Astrocyte (in vitro differentiated cells and primary cell): ENCODE measurements at regions not wholly inside any gene's neighbourhood (a gene's known extent, or its start where the extent isn't known, plus 50 kb on each side); places are given as distances from the start of the nearest gene placed in this dataset.

ENCODE experiments used
- DNase-seq: peaks from one replicate; pipeline ENCODE4 v3.0.0-alpha.2; 2010; ENCODE audit warnings: low read depth
- FAIRE-seq: peaks from 2 replicates; lab custom pipeline; 2011; peaks lifted over from hg19 to GRCh38; lab: Jason Lieb, UNC
- H2AFZ ChIP-seq: 2 replicates; pipeline ENCODE4 v1.6.0; 2012; ENCODE audit warnings: low read depth, low read length, inconsistent platforms
- H3K27ac ChIP-seq: 2 replicates; pipeline ENCODE4 v1.5.1; 2011; ENCODE audit warnings: low read depth, low read length, inconsistent platforms
- H3K27me3 ChIP-seq: 2 replicates; pipeline ENCODE4 v1.6.0; 2011; ENCODE audit warnings: low read length, inconsistent platforms; ENCODE audit not compliant: insufficient read depth
- H3K36me3 ChIP-seq: 2 replicates; pipeline ENCODE4 v1.5.1; 2011; ENCODE audit warnings: low read length, inconsistent platforms; ENCODE audit not compliant: insufficient read depth
- H3K4me1 ChIP-seq: 2 replicates; pipeline ENCODE4 v1.5.1; 2011; ENCODE audit warnings: low read length, inconsistent platforms; ENCODE audit not compliant: insufficient read depth
- H3K4me2 ChIP-seq: 2 replicates; pipeline ENCODE4 v1.6.0; 2012; ENCODE audit warnings: low read length, inconsistent platforms
- H3K4me3 ChIP-seq: 2 replicates; pipeline ENCODE4 v1.5.1; 2011; ENCODE audit warnings: low read depth, mild to moderate bottlenecking, low read length, inconsistent platforms; ENCODE audit not compliant: insufficient read depth
- H3K79me2 ChIP-seq: 2 replicates; pipeline ENCODE4 v1.6.0; 2012; ENCODE audit warnings: mild to moderate bottlenecking, low read length, inconsistent platforms; ENCODE audit not compliant: insufficient read depth
- H3K9ac ChIP-seq: 2 replicates; pipeline ENCODE4 v1.6.0; 2012; ENCODE audit warnings: mild to moderate bottlenecking, low read length, inconsistent platforms
- H3K9me3 ChIP-seq: 2 replicates; pipeline ENCODE4 v1.5.1; 2012; ENCODE audit warnings: low read depth, mild to moderate bottlenecking, low read length, inconsistent platforms; ENCODE audit not compliant: insufficient read depth
- H4K20me1 ChIP-seq: 2 replicates; pipeline ENCODE4 v1.6.0; 2012; ENCODE audit warnings: low read length, inconsistent platforms; ENCODE audit not compliant: insufficient read depth
- H3K27ac Mint-ChIP-seq: one replicate; pipeline ENCODE4 v1.8.0; 2021; ENCODE audit warnings: mild to moderate bottlenecking, mixed read lengths; ENCODE audit not compliant: unreplicated experiment
- H3K27me3 Mint-ChIP-seq: one replicate; pipeline ENCODE4 v1.8.0; 2021; ENCODE audit warnings: low read depth, mixed read lengths; ENCODE audit not compliant: unreplicated experiment
- H3K36me3 Mint-ChIP-seq: one replicate; pipeline ENCODE4 v1.8.0; 2021; ENCODE audit warnings: low read depth, mixed read lengths; ENCODE audit not compliant: unreplicated experiment
- H3K4me1 Mint-ChIP-seq: one replicate; pipeline ENCODE4 v1.8.0; 2021; ENCODE audit warnings: low read depth, mixed read lengths; ENCODE audit not compliant: unreplicated experiment
- H3K4me3 Mint-ChIP-seq: one replicate; pipeline ENCODE4 v1.8.0; 2021; ENCODE audit warnings: mild to moderate bottlenecking, moderate library complexity, mixed read lengths; ENCODE audit not compliant: unreplicated experiment
- H3K9me3 Mint-ChIP-seq: one replicate; pipeline ENCODE4 v1.8.0; 2021; ENCODE audit warnings: mild to moderate bottlenecking, mixed read lengths; ENCODE audit not compliant: unreplicated experiment
- EZH2 ChIP-seq: IDR thresholded peaks from 2 replicates; pipeline ENCODE4 v1.6.1; 2012; ENCODE audit warnings: mild to moderate bottlenecking, low read length, inconsistent platforms; ENCODE audit not compliant: insufficient read depth
- TF ChIP-seq, protein P1 (sequence below): IDR thresholded peaks from 2 replicates; pipeline ENCODE4 v1.5.1; 2011; ENCODE audit warnings: low read depth, mild to moderate bottlenecking, inconsistent platforms, low read length, moderate library complexity; ENCODE audit not compliant: insufficient read depth

DNA sequence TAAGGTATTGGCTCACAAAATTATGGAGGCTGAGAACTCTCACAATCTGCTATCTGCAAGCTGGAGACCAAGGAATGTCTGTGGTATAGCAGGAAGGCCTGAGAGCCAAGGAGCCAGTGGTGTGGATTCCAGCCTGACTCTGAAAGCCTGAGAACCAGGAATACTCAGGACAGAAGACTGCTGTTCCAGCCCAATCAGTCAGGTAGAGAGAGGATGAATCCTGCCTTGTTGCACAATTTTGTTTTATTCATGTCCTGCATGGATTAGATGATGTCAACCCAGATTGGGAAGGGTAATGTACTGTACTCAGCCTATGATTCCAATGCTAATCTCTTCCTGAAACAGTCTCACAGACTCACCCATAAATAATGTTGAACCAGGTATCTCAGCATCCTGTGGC, 312.4 kb upstream of the KCNMB2 start:
- DNase-seq (peak; percentile 73), FAIRE-seq (no peak)
- H3K4me3 Mint-ChIP-seq, result no peak overlapping the region
- Histone ChIP-seq H3K27me3 (no peaks in the 10 kb centered on the region), H3K9me3 (no peaks in the 10 kb centered on the region), H3K79me2 (no peaks in the 10 kb centered on the region), H3K36me3 (no peaks in the 10 kb centered on the region), H3K4me1 (no peaks in the 10 kb centered on the region), H3K27ac (no peak overlapping the region), H4K20me1 (no peaks in the 10 kb centered on the region), H3K9ac (no peak overlapping the region), H2AFZ (no peak overlapping the region), H3K4me3 (no peak overlapping the region), H3K4me2 (no peak overlapping the region)
- H3K36me3 Mint-ChIP-seq, result peaks cover 2% of the 10 kb centered on the region
- H3K4me1 Mint-ChIP-seq, result no peaks in the 10 kb centered on the region
- no peak overlapping the region for H3K27ac Mint-ChIP-seq
- H3K9me3 Mint-ChIP-seq, result peaks cover 5% of the 10 kb centered on the region
- no peak for TF ChIP-seq EZH2
- TF ChIP-seq, protein P1, sequence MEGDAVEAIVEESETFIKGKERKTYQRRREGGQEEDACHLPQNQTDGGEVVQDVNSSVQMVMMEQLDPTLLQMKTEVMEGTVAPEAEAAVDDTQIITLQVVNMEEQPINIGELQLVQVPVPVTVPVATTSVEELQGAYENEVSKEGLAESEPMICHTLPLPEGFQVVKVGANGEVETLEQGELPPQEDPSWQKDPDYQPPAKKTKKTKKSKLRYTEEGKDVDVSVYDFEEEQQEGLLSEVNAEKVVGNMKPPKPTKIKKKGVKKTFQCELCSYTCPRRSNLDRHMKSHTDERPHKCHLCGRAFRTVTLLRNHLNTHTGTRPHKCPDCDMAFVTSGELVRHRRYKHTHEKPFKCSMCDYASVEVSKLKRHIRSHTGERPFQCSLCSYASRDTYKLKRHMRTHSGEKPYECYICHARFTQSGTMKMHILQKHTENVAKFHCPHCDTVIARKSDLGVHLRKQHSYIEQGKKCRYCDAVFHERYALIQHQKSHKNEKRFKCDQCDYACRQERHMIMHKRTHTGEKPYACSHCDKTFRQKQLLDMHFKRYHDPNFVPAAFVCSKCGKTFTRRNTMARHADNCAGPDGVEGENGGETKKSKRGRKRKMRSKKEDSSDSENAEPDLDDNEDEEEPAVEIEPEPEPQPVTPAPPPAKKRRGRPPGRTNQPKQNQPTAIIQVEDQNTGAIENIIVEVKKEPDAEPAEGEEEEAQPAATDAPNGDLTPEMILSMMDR, result no peak
- no peaks in the 10 kb centered on the region for H3K27me3 Mint-ChIP-seq

DNA sequence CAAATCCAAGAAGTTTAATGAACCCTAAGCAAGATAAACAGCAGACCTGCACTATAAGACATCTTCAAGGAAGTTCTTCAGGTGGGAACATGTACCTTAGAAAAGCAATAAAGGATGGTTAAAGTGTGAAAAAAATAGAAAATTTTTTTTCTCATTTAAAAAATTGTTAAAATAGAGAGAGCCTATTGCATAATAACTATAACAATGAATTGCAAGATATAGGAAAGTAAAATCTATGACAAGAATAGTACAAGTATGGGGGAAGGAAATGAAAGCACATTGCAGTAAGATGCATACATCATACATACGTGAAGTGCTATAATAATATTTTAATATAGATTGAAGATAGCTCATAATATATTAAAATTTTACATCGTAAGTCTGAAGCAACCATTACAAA, 310.1 kb upstream of the KCNMB2 start:
- H4K20me1 ChIP-seq, result no peaks in the 10 kb centered on the region
- no peaks in the 10 kb centered on the region for H3K9me3 ChIP-seq
- no peak overlapping the region for H3K9ac ChIP-seq
- H3K4me1 ChIP-seq, result no peaks in the 10 kb centered on the region
- no peaks in the 10 kb centered on the region for H3K27me3 Mint-ChIP-seq
- no peak overlapping the region for H3K4me3 Mint-ChIP-seq
- FAIRE-seq (no peak), DNase-seq (no peak)
- H2AFZ ChIP-seq, result no peak overlapping the region
- TF ChIP-seq EZH2, result no peak
- TF ChIP-seq, protein P1, result no peak
- no peaks in the 10 kb centered on the region for H3K27me3 ChIP-seq
- no peak overlapping the region for H3K27ac ChIP-seq
- peaks cover 4% of the 10 kb centered on the region for H3K9me3 Mint-ChIP-seq
- H3K4me1 Mint-ChIP-seq, result no peaks in the 10 kb centered on the region
- H3K36me3 ChIP-seq, result no peaks in the 10 kb centered on the region
- H3K79me2 ChIP-seq, result no peaks in the 10 kb centered on the region
- H3K4me2 ChIP-seq, result no peak overlapping the region
- no peak overlapping the region for H3K4me3 ChIP-seq
- H3K36me3 Mint-ChIP-seq, result peaks cover 2% of the 10 kb centered on the region
- H3K27ac Mint-ChIP-seq, result no peak overlapping the region

DNA sequence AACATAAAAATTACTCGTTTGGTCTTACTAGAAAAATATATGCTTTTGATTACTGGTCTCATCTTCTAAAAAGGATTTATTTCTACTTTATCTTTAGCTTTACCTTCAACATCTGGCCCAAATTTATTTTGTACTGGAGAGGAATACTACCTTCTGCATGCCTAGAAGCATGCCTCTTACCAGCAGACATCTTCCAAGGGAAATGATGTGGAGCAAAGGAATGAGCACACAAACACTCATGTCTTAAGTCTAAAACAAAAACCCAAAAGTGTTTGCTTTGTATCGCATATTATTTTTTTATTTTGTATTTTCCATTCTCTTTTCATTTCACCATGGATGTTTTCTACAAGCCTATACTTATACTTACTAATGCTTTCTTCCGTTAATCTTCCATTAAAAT, 304.6 kb upstream of the KCNMB2 start:
- no peaks in the 10 kb centered on the region for H3K27me3 Mint-ChIP-seq
- H2AFZ ChIP-seq, result no peak overlapping the region
- H3K4me2 ChIP-seq, result no peak overlapping the region
- no peak overlapping the region for H3K27ac Mint-ChIP-seq
- H3K27me3 ChIP-seq, result no peaks in the 10 kb centered on the region
- H3K36me3 ChIP-seq, result no peaks in the 10 kb centered on the region
- H3K9ac ChIP-seq, result no peak overlapping the region
- no peaks in the 10 kb centered on the region for H3K4me1 Mint-ChIP-seq
- H3K79me2 ChIP-seq, result no peaks in the 10 kb centered on the region
- no peak overlapping the region for H3K4me3 ChIP-seq
- H3K36me3 Mint-ChIP-seq, result no peaks in the 10 kb centered on the region
- no peak overlapping the region for H3K27ac ChIP-seq
- H3K4me3 Mint-ChIP-seq, result no peak overlapping the region
- no peaks in the 10 kb centered on the region for H4K20me1 ChIP-seq
- TF ChIP-seq, protein P1, result no peak
- no peak for TF ChIP-seq EZH2
- no peaks in the 10 kb centered on the region for H3K9me3 ChIP-seq
- no peak for DNase-seq
- peaks cover 4% of the 10 kb centered on the region for H3K9me3 Mint-ChIP-seq
- H3K4me1 ChIP-seq, result no peaks in the 10 kb centered on the region
- FAIRE-seq, result no peak
